ENCODE measurements at regions not wholly inside any gene's neighbourhood (a gene's known extent, or its start where the extent isn't known, plus 50 kb on each side); places are given as distances from the start of the nearest gene placed in this dataset.

DNA sequence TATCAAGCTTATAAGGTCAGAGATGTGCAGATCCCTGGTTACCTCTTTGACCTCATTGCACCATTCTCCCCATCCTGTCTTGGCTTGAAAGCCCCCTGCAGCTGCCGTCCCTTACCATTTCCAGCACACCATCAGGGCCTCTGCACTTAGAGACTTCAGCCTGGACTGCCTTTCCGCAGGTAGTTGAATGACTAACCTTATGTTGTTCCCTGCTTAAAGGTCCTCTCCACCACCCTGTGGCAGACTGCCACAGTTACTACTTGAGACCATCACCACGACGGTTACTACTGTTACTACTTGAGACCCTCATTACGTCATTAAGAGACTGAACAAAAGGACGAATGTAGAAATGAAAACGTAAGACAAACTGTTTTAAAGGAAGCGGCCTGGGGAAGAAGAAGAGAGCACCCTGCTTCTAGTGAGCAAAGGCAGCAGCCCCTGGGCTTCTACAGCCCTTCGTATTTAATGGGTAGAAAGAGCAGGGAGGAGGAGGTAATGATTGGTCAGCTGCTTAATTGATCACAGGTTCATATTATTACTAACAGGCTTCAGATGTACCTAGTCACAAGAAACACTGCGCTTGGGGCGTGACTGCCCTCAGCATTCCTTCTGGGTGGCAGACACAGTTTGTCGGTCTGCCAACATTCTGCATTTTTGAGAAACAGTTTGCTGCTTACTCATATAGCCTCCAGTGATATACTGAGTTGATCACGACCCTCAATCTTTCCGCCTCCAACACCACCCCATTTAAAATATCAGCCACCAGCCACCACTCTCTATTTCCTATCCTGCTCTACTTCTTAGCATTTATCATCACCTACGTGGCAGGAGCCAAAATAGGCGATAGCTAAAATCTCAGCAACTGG is 74.1 kb upstream of the PARD3 start:
- Mint-ChIP-seq H3K4me1 (ENCODE audit: unreplicated experiment) (peaks cover 11% of the 10 kb centered on the region), H3K9me3 (ENCODE audit: unreplicated experiment) (no peaks in the 10 kb centered on the region), H3K27ac (ENCODE audit: unreplicated experiment) (no peak overlapping the region)

DNA sequence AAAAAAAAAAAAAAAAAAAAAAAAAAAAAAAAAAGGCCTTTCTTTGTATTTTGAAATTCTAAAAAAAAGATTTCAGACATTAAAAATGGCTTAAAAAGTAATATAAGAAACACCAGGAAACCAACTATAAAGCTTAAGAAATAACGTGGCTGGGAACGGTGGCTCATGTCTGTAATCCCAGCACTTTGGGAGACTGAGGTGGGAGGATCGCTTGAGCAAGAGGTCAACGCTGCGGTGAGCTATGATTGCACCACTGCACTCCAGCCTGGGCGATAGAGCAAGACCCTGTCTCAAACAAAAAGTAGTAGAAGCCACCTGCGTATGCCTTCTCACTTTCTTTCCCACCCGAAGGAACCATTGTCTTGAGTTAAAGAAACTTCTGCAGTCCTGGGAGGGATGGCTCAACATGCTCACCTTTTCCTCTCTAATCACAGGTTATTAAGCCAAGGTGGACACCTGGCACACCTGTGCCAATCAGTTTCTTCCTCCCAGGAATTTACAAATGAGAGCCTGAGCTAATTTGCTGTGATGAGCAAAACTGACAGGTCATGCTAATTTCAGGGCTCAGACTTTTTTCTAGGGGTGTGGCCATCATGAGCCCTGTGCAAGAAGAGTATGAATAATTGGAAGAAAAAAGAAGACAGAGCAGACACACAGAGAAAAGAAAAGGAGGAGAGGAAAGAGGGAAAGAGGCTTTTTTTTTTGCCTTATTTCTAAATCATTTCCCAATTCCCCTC is 72.0 kb upstream of the PARD3 start:
- Mint-ChIP-seq H3K36me3 (ENCODE audit: low read depth, unreplicated experiment) (no peaks in the 10 kb centered on the region), H3K27me3 (ENCODE audit: unreplicated experiment) (no peaks in the 10 kb centered on the region), H3K4me3 (ENCODE audit: unreplicated experiment) (no peak overlapping the region), H3K4me1 (ENCODE audit: unreplicated experiment) (peaks cover 11% of the 10 kb centered on the region), H3K27ac (ENCODE audit: unreplicated experiment) (no peak overlapping the region), H3K9me3 (ENCODE audit: unreplicated experiment) (no peaks in the 10 kb centered on the region)
- DNase-seq (ENCODE audit: low spot score): no peak
- TF ChIP-seq, protein P1, sequence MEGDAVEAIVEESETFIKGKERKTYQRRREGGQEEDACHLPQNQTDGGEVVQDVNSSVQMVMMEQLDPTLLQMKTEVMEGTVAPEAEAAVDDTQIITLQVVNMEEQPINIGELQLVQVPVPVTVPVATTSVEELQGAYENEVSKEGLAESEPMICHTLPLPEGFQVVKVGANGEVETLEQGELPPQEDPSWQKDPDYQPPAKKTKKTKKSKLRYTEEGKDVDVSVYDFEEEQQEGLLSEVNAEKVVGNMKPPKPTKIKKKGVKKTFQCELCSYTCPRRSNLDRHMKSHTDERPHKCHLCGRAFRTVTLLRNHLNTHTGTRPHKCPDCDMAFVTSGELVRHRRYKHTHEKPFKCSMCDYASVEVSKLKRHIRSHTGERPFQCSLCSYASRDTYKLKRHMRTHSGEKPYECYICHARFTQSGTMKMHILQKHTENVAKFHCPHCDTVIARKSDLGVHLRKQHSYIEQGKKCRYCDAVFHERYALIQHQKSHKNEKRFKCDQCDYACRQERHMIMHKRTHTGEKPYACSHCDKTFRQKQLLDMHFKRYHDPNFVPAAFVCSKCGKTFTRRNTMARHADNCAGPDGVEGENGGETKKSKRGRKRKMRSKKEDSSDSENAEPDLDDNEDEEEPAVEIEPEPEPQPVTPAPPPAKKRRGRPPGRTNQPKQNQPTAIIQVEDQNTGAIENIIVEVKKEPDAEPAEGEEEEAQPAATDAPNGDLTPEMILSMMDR (IDR thresholded peaks at IDR 0.05; ENCODE audit: unreplicated experiment): no peak

More for the DNA sequence above, 74.1 kb upstream of the PARD3 start:
- DNase-seq (ENCODE audit: low spot score): no peak
- no peaks in the 10 kb centered on the region for H3K27me3 Mint-ChIP-seq (ENCODE audit: unreplicated experiment)
- TF ChIP-seq, protein P1 (IDR thresholded peaks at IDR 0.05; ENCODE audit: unreplicated experiment): no peak
- no peaks in the 10 kb centered on the region for H3K36me3 Mint-ChIP-seq (ENCODE audit: low read depth, unreplicated experiment)
- H3K4me3 Mint-ChIP-seq (ENCODE audit: unreplicated experiment): no peak overlapping the region

DNA sequence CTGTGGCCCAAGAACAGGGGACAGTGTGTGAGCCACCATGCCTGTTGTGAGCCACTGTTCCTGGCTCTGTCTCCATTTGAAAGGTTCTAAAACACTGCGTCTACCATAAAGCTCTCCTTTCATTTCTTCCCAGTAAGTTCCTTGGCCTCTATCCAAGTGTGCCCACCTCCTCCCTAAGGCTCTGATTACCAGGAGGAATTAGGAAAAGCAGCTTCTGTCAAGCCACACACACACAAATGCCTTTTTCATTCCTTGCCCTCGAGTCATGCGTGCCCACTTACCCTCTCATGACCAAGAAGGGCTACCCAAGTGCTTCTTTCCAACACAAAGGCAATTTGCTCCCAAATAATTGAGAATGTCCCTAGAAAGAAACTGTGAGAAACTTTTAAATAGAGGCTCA is 70.8 kb upstream of the PARD3 start:
- Mint-ChIP-seq H3K27me3 (ENCODE audit: unreplicated experiment) (no peaks in the 10 kb centered on the region), H3K27ac (ENCODE audit: unreplicated experiment) (no peak overlapping the region), H3K4me3 (ENCODE audit: unreplicated experiment) (no peak overlapping the region), H3K9me3 (ENCODE audit: unreplicated experiment) (no peaks in the 10 kb centered on the region), H3K4me1 (ENCODE audit: unreplicated experiment) (peaks cover 7% of the 10 kb centered on the region), H3K36me3 (ENCODE audit: low read depth, unreplicated experiment) (no peaks in the 10 kb centered on the region)
- DNase-seq (ENCODE audit: low spot score): no peak
- TF ChIP-seq, protein P1 (IDR thresholded peaks at IDR 0.05; ENCODE audit: unreplicated experiment): no peak

DNA sequence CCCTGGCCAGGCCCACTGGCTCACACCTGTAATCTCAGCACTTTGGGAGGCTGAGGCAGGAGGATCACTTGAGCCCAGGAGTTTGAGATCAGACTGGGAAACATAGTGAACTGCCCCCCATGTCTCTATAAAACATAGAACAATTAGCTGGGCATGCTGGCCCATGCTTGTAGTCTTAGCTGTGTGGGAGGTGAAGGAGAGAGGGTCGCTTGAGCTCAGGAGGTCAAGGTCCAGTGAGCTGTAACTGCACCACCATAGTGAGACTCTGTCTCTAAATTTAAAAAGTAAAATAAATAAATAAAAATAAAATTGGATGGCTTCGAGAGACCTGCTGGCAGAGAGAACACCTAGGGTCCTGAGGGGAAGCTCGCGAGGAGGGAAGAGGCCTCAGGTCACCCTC is 69.9 kb upstream of the PARD3 start:
- DNase-seq (ENCODE audit: low spot score): no peak
- no peak overlapping the region for H3K27ac Mint-ChIP-seq (ENCODE audit: unreplicated experiment)

More for the DNA sequence above, 69.9 kb upstream of the PARD3 start:
- Mint-ChIP-seq H3K36me3 (ENCODE audit: low read depth, unreplicated experiment) (no peaks in the 10 kb centered on the region), H3K9me3 (ENCODE audit: unreplicated experiment) (no peaks in the 10 kb centered on the region), H3K27me3 (ENCODE audit: unreplicated experiment) (no peaks in the 10 kb centered on the region), H3K4me3 (ENCODE audit: unreplicated experiment) (no peak overlapping the region), H3K4me1 (ENCODE audit: unreplicated experiment) (no peaks in the 10 kb centered on the region)
- TF ChIP-seq, protein P1 (IDR thresholded peaks at IDR 0.05; ENCODE audit: unreplicated experiment): no peak
